Esophagus muscularis mucosa (tissue), 3 donors: ENCODE measurements at regions not wholly inside any gene's neighbourhood (a gene's known extent, or its start where the extent isn't known, plus 50 kb on each side); places are given as distances from the start of the nearest gene placed in this dataset.

ENCODE experiments used
- POLR2A ChIP-seq: fragments of 450-650 bp; IDR thresholded peaks from one replicate; pipeline ENCODE4 v1.6.1; 2017; ENCODE audit warnings: antibody characterized with exemption, moderate library complexity, mild to moderate bottlenecking, low read depth
- POLR2AphosphoS5 ChIP-seq, 2 donors: sonication (generic); formaldehyde crosslinking; IDR thresholded peaks; one replicate each; pipeline ENCODE4 v1.6.1; 2017; ENCODE audit warnings: antibody characterized with exemption in 2 of 2
- TF ChIP-seq, protein P1 (sequence below), 3 experiments: fragments of 200-600 bp in 2 of 3; fragments of 450-650 bp in 1 of 3; sonication (generic) in 2 of 3; IDR thresholded peaks; one replicate each; pipeline ENCODE4 v1.5.1; 2017 to 2019; ENCODE audit warnings: antibody characterized with exemption in 3 of 3, mild to moderate bottlenecking in 2 of 3, moderate library complexity in 1 of 3

- TF ChIP-seq POLR2A (no peak), POLR2AphosphoS5 (IDR thresholded peaks at IDR 0.05) (no peak)
- TF ChIP-seq, protein P1, sequence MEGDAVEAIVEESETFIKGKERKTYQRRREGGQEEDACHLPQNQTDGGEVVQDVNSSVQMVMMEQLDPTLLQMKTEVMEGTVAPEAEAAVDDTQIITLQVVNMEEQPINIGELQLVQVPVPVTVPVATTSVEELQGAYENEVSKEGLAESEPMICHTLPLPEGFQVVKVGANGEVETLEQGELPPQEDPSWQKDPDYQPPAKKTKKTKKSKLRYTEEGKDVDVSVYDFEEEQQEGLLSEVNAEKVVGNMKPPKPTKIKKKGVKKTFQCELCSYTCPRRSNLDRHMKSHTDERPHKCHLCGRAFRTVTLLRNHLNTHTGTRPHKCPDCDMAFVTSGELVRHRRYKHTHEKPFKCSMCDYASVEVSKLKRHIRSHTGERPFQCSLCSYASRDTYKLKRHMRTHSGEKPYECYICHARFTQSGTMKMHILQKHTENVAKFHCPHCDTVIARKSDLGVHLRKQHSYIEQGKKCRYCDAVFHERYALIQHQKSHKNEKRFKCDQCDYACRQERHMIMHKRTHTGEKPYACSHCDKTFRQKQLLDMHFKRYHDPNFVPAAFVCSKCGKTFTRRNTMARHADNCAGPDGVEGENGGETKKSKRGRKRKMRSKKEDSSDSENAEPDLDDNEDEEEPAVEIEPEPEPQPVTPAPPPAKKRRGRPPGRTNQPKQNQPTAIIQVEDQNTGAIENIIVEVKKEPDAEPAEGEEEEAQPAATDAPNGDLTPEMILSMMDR (IDR thresholded peaks at IDR 0.05): no peak
These were observed 92.9 kb downstream of the ACKR3 start for GRCh38 chr2:236662231-236663185.
